ENCODE measurements at regions not wholly inside any gene's neighbourhood (a gene's known extent, or its start where the extent isn't known, plus 50 kb on each side); places are given as distances from the start of the nearest gene placed in this dataset.

DNA sequence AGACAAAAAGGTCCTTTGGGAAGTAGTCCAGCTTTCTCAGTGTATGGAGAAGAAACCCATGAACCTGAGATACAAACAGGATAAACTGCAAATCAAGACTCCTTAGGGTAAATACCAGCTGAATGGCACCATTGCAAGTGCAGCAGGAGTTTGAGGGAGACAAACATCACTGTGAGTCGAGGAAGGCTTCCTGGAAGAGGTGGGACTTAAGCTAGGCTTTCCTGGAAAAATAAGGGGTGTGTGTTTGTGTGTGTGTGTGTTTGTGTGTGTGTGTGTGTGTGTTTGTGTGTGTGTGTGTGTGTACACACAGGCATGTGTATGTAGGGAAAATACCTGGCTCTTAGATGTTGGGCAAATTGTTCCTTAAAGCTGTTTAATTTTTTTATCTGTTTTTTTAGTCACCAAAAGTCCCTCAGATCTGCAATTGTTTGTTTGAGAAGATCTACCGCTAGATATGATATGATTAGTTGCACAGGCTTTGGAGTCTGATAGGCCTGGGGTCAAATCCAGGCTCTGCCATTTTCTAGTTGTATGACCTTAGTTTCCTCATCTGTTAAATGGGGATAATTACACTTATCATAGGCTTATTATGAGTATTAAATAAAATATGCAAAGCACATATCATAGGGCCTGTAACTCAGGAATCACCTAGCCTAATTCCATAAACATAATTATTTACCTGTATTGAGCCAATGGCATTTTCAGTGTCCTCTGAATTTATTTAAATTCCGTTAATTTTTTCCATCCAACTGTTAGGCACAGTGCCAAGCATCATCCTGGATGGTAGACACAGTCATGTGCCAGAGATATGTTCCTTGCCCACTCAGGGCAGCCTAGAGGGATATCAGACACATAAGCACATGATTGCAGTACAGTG lies 85.6 kb upstream of the EED start:
- no peak for DNase-seq
- no peaks in the 10 kb centered on the region for H3K36me3 Mint-ChIP-seq
- no peaks in the 10 kb centered on the region for H3K4me1 Mint-ChIP-seq
- no peak overlapping the region for H3K27ac Mint-ChIP-seq
- no peak overlapping the region for H3K4me3 Mint-ChIP-seq
- H3K9me3 Mint-ChIP-seq, result no peaks in the 10 kb centered on the region
- H3K27me3 Mint-ChIP-seq, result no peaks in the 10 kb centered on the region

DNA sequence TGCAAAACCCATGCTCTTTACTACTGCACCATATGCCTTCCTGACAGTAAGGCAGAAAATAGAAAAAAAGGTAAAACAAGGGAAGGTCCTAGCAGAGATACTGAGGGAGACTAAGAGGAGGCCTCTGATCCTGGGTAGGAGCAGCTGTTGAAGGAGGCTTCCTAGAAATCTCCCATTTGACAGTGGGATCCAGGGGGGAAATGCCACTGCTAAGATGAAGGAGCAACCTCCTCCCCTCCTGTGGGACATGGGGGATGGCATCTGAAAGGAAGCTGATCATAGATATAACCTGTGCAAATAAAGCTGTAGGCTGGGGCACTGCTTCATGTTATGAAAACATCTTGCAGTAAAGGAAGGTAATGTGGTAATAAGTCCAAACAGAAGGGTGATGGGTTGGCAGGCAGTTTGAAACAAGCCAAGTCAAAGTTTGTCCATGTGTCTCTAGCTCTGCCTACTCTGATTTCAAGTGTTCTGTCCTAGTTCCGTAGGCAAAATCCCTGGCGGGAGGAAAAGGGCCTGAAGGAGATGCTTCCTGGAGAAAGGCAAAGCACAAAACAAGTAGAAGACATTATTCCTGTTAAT lies 86.7 kb upstream of the EED start:
- Mint-ChIP-seq H3K27ac (no peak overlapping the region), H3K4me1 (peaks cover 3% of the 10 kb centered on the region), H3K27me3 (no peaks in the 10 kb centered on the region), H3K4me3 (no peak overlapping the region), H3K9me3 (no peaks in the 10 kb centered on the region), H3K36me3 (no peaks in the 10 kb centered on the region)
- no peak for DNase-seq

DNA sequence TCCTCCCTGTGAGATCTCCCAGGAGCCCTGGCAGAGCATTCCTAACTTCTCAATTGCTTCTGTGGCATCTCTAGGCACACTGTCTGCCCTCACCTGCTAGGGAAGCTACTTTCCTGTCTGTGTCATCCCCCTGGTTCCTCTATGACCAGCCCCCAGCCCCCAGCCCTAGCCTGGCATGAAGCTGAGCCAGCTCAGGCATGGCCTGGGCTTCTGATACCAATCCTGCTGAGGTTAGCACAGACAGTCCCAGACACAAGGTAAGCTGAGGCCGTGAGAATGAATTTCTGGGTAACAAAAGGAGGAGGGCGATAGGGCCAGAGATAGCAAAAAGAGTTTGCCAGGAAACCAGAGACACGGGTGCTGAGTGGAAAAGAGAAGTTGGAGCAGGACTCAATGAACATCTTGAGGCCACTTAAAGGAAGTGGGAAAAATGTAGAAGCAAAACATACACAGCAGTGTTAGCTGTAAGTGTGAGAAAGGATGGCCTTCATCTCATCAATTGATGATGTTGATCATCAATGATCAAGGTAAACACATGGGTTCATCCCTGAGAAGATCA lies 87.6 kb upstream of the PICALM start:
- no peak for DNase-seq
- no peaks in the 10 kb centered on the region for H3K36me3 Mint-ChIP-seq
- no peak overlapping the region for H3K4me3 Mint-ChIP-seq
- H3K27me3 Mint-ChIP-seq, result no peaks in the 10 kb centered on the region
- peaks cover 12% of the 10 kb centered on the region for H3K4me1 Mint-ChIP-seq
- H3K9me3 Mint-ChIP-seq, result no peaks in the 10 kb centered on the region
- no peak overlapping the region for H3K27ac Mint-ChIP-seq

DNA sequence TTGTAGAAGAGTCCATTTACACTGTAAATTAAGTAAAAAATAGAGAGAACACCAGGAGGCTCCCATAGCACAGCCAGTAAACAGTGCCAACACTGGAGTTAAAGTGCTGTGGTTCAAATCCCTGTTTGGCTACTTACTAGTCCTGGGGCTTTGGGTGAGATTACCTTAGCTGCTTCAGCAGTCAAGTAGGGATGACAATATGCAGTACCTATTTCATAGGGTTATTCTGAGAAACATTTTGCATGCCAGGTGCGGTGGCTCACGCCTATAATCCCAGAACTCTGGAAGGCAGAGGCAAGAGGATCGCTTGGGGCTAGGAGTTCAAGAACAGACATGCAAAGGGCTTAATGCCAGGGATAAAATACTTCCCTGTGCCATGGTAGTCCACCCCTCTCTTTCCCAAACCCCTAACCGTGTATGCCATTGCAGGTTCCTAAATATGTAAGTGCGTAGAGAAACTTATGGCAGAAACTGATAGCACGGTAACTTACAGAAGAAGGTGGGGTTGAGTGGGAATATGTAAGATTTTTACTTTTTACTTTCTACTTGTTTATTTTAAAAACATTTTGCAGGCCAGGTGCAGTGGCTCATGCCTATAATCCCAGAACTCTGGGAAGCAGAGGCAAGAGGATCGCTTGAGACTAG lies 86.4 kb upstream of the PICALM start:
- Mint-ChIP-seq H3K4me3 (no peak overlapping the region), H3K9me3 (no peaks in the 10 kb centered on the region), H3K27ac (no peak overlapping the region), H3K4me1 (peaks cover 17% of the 10 kb centered on the region), H3K27me3 (no peaks in the 10 kb centered on the region), H3K36me3 (no peaks in the 10 kb centered on the region)
- DNase-seq, result no peak

DNA sequence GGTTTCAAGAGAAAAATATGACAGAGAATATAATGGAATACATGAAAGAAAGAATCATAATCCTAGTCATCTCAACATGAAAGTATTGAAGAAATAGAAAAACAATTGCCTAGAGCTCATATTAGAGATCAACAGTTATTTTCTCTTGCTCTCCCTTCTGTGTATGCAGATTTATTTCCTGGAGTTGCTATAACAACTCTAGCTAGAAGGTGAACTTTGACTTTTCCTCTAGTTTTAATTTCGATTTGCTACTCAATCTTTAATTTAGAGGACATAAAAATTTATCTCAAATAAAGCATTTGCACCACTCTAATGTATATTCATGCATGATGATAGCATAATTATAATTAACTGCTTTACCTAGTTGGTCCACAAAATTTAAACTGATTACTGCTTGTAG lies 84.6 kb upstream of the PICALM start:
- no peak overlapping the region for H3K27ac Mint-ChIP-seq
- no peak overlapping the region for H3K4me3 Mint-ChIP-seq
- no peaks in the 10 kb centered on the region for H3K36me3 Mint-ChIP-seq
- H3K27me3 Mint-ChIP-seq, result no peaks in the 10 kb centered on the region
- no peaks in the 10 kb centered on the region for H3K9me3 Mint-ChIP-seq
- DNase-seq, result no peak
- peaks cover 17% of the 10 kb centered on the region for H3K4me1 Mint-ChIP-seq

DNA sequence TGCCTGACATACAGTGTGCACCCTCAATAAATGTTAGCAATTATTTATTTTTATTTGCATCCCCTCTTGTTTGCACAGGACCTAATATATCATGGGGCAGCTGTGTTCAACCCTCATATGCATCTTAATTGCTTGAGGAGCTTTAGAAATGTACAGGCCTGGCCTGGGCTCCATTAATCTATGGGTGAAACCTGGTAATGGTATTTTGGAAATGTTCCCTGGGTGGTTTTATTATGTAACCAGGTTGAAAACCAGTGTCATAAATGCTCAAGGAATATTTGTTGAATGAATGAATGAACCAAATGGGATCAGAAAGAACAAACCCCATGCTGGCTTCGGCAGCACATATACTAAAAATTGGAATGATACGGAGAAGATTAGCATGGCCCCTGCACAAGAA lies 84.0 kb upstream of the PICALM start:
- Mint-ChIP-seq H3K27ac (no peak overlapping the region), H3K9me3 (no peaks in the 10 kb centered on the region)

DNA sequence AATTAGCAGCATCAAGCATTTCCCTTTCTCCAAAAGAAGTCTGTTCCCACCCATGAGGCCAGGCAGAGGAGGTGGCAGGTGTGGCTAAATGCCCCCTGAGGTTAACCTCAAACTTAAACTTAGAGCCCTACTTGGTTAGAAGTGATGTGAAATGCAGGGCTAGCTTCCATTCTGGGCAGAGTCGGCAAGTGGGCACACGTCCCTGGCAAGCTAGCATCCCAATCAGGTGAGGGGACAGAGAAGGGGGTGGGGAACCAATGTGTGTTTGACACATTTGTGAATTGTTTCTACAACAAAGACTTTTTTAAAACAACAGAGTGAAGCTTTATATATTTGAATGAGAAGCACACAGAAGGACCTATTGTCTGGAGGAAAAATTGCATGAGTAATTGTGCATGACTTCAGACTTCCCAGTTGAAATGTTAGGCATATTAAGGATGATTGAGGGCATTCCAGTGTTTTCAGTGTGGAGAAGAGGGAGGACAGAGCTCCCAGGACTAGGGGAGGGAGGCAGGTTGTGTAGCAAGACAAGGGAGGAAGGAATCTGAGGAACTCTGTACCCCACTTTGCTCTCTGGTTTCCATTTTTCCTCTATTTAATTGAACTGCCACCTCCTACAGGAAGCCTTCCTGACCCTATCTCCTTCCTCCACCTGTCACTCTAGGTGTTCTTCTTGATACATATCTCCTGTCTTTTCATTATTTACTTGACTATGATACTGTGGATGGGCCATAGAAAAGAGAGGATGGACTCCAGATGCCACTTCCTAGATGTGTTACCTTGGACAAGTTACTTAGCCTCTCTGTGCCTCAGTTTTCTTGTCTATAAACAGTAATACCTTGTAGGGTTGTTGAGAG lies 83.3 kb upstream of the PICALM start:
- Mint-ChIP-seq H3K27ac (peak overlapping the region; percentile 15), H3K9me3 (no peaks in the 10 kb centered on the region), H3K27me3 (no peaks in the 10 kb centered on the region), H3K4me3 (no peak overlapping the region), H3K36me3 (no peaks in the 10 kb centered on the region), H3K4me1 (peaks cover 17% of the 10 kb centered on the region)
- no peak for DNase-seq

More for the DNA sequence above, 84.0 kb upstream of the PICALM start:
- H3K4me3 Mint-ChIP-seq, result no peak overlapping the region
- peaks cover 17% of the 10 kb centered on the region for H3K4me1 Mint-ChIP-seq
- no peaks in the 10 kb centered on the region for H3K27me3 Mint-ChIP-seq
- H3K36me3 Mint-ChIP-seq, result no peaks in the 10 kb centered on the region
- no peak for DNase-seq

DNA sequence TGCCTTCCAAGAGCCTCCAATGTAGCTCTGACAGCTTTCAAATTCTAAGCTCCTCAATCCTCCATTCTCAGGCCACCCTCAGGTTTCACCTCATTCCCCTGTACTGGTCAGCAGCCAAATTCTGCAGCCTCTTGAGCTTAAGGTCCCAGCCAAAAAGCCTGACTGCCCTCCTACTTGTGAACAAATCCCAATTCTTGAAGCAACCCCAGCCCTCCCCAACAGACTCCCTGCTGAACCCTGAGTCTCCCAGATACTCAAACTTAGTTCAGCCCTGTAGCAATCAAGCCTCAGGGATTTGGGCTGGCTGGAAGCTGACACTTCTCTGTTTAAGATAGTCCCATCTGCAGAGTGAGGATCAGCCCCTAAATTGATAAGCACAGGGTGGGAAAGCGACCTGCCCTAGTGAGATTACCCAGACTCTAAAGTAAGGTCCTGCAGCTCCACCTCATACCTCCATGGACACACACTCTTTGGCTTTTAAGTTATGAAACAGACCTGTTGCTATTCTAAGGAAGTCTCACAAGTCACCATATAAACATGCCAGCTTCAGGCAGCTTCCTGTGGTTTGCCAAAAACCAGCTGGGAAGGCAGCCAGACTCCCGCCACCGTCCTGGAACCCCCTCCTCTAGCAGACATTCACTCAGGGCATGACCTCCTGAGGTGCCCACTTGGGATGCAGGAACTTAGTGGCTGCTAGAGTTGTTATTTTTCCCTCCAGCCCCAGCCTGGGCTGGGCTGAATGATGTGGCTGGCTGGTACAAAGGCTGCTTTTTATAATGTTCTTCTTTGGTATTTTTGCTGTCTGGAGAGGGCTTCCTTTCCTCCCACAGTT lies 82.5 kb upstream of the PICALM start:
- H3K27ac Mint-ChIP-seq, result peak overlapping the region; percentile 15
- DNase-seq, result no peak
- peaks cover 17% of the 10 kb centered on the region for H3K4me1 Mint-ChIP-seq
- no peaks in the 10 kb centered on the region for H3K36me3 Mint-ChIP-seq
- H3K9me3 Mint-ChIP-seq, result no peaks in the 10 kb centered on the region
- no peak overlapping the region for H3K4me3 Mint-ChIP-seq
- H3K27me3 Mint-ChIP-seq, result no peaks in the 10 kb centered on the region

DNA sequence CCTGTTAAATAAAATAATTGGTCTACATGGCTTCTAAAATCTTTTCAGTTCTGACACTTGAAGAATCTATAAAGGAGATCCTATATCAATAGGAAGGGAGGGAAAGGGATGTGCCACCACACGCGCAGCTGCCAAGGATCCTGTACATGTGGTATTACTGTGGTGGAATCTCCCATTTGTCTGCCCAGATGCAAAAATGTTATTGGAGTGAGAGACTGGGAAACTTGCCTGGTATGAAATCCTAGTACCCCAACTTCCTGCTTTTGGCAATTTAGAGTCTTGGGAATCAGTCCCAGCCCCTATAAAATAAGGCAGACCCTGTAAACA lies 81.9 kb upstream of the PICALM start:
- H3K36me3 Mint-ChIP-seq, result no peaks in the 10 kb centered on the region
- no peak for DNase-seq
- no peak overlapping the region for H3K27ac Mint-ChIP-seq
- H3K27me3 Mint-ChIP-seq, result no peaks in the 10 kb centered on the region
- no peaks in the 10 kb centered on the region for H3K9me3 Mint-ChIP-seq
- H3K4me3 Mint-ChIP-seq, result no peak overlapping the region
- peaks cover 17% of the 10 kb centered on the region for H3K4me1 Mint-ChIP-seq

DNA sequence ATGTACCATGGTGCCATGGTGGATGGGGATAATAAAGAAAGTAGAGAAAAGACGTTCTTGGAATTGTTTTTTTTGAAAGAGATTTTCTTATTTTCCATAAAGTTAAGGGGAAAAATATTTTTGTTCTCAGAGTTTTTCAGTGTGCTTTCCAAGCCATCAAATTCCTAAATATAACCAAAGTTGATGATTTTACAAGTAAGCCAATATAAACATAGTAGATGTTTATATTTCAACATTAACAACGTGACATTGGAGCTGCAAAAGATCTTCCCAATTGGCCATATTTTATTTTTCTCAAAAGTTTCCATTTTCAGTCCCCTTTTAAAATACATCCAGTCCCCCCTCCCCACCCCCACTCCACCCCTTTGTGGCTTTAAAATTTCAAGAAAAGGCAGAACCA lies 80.9 kb upstream of the PICALM start:
- H3K27ac Mint-ChIP-seq, result no peak overlapping the region
- no peaks in the 10 kb centered on the region for H3K36me3 Mint-ChIP-seq
- DNase-seq, result no peak
- no peaks in the 10 kb centered on the region for H3K27me3 Mint-ChIP-seq
- peaks cover 17% of the 10 kb centered on the region for H3K4me1 Mint-ChIP-seq
- no peaks in the 10 kb centered on the region for H3K9me3 Mint-ChIP-seq
- no peak overlapping the region for H3K4me3 Mint-ChIP-seq

DNA sequence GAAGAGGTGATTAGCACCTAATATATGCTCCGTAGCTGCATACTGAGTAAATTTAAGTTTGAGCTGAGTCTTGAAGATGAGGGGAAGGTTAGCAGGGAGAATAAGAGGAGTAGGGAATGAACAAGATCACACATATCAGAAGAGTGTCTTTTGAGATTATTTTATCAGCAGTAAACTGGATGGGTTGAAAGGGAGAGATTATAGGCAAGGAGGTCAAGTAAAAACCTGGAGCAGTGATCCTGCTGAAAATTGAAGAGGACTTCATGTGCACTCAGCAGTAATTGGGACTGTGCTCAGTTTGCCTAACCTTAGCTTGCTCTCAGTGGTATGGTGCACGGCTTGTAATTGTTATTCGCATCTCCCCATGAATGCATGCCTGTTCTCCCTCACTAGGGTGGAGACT lies 79.5 kb upstream of the PICALM start:
- no peaks in the 10 kb centered on the region for H3K36me3 Mint-ChIP-seq
- no peak overlapping the region for H3K27ac Mint-ChIP-seq
- H3K27me3 Mint-ChIP-seq, result no peaks in the 10 kb centered on the region
- H3K4me1 Mint-ChIP-seq, result peaks cover 24% of the 10 kb centered on the region
- no peak overlapping the region for H3K4me3 Mint-ChIP-seq
- H3K9me3 Mint-ChIP-seq, result no peaks in the 10 kb centered on the region
- no peak for DNase-seq

DNA sequence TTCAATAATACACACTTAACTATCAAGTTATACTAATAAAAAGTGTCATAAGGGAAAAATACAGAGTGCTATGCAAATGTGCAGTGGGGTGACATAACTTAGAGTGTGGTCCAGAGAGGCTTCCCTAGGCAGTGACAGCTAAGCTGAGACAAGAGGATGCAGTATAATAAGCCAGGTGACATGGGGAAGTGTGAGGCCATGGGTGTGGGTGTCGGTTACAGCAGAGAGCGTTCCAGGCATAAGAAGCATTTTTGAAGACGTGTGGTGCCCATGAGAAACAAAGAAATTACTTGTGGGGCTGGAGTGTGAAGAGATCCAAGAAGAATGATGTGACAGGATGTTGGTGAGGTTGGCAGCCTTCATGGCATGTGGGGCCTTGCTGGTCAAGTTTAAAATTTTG lies 78.1 kb upstream of the PICALM start:
- Mint-ChIP-seq H3K36me3 (no peaks in the 10 kb centered on the region), H3K9me3 (no peaks in the 10 kb centered on the region), H3K27ac (no peak overlapping the region), H3K4me1 (peaks cover 17% of the 10 kb centered on the region), H3K4me3 (no peak overlapping the region), H3K27me3 (no peaks in the 10 kb centered on the region)
- DNase-seq, result no peak

DNA sequence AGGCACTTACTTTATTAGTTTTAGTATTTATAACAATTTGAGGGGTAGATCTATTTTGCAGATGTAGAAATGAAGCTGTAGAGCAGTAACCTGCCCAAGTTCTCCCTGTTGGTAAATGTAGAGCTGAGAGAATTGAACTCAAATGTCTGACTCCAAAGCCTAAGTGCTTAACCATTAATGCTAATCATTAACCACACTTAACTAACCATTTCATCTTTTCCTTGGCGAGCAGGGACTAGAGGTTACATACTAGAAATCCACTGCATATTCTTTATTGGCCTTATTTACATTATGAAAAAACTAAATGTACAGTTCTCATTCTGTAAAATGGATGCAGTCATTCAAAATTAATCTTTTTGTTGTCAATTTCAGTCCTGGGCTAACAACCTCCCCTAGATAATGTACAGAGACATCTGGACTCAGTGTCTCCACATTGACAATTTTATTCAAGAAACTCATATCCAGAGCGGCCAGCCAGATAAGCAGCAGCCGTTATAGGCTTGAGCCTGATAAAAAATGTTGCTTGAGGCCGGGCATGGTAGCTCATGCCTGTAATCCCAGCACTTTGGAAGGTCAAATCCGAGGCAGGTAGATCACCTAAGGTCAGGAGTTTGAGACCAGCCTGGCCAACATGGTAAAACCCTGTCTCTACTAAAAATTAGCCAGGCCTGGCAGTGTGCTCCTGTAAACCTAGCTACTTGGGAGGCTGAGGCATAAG lies 76.7 kb upstream of the PICALM start:
- no peaks in the 10 kb centered on the region for H3K9me3 Mint-ChIP-seq
- H3K27me3 Mint-ChIP-seq, result no peaks in the 10 kb centered on the region
- H3K27ac Mint-ChIP-seq, result no peak overlapping the region
- DNase-seq, result no peak
- H3K4me3 Mint-ChIP-seq, result no peak overlapping the region
- H3K4me1 Mint-ChIP-seq, result peaks cover 6% of the 10 kb centered on the region
- H3K36me3 Mint-ChIP-seq, result no peaks in the 10 kb centered on the region

DNA sequence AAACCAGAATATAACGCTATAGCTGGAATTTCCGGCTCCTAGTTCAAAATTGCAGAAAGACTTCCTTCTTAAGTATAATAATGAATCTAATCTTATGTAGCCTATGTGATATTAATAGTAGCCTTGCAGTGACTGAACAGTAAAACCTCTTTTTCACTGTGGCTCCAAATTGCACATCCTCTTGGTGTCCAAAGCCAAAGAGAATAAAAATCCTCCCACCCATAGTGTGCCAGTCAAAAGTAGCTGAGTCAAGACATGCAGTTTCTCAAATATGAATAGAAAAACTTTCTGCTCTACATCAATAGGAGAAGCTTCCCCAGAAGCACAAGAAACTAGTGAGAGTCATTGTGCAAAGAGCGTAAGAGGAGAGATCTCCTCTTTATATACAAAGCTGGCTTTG lies 76.0 kb upstream of the PICALM start:
- Mint-ChIP-seq H3K27ac (no peak overlapping the region), H3K4me1 (peaks cover 10% of the 10 kb centered on the region), H3K4me3 (no peak overlapping the region)

More for the DNA sequence above, 76.0 kb upstream of the PICALM start:
- Mint-ChIP-seq H3K27me3 (no peaks in the 10 kb centered on the region), H3K9me3 (no peaks in the 10 kb centered on the region), H3K36me3 (no peaks in the 10 kb centered on the region)
- no peak for DNase-seq

Data from activated naive CD8-positive, alpha-beta T cell treated with anti-CD3 and anti-CD28 coated beads for 36 hours (primary cell).